HUDEP-2 (cell line): ENCODE measurements at regions not wholly inside any gene's neighbourhood (a gene's known extent, or its start where the extent isn't known, plus 50 kb on each side); places are given as distances from the start of the nearest gene placed in this dataset.
"Not testable (repeated sequence)": the region's sequence is repeated elsewhere in the genome, so short reads cannot be mapped to it uniquely, and the experiment has no call there.

Experiments
- DNase-seq, 76 experiments: peaks; one replicate each; lab custom pipeline; 2025; ENCODE audit not compliant: unreplicated experiment in 76 of 76; lab: John Stamatoyannopoulos, UW

- no peak for DNase-seq
These were observed 716.1 kb downstream of the NSUN3 start for GRCh38 chr3:94778814-94779494.

GRCh38 chr3:94779699-94780098 is 716.8 kb downstream of the NSUN3 start:
- DNase-seq: no peak

GRCh38 chr3:94784274-94784673 is 721.4 kb downstream of the NSUN3 start:
- no peak for DNase-seq

GRCh38 chr3:94787066-94787465 is 724.2 kb downstream of the NSUN3 start:
- no peak for DNase-seq

GRCh38 chr3:94787734-94788270 is 724.9 kb downstream of the NSUN3 start:
- DNase-seq: no peak

GRCh38 chr3:94794563-94794962 is 731.7 kb downstream of the NSUN3 start:
- no peak for DNase-seq

GRCh38 chr3:94799420-94800060 is 736.7 kb downstream of the NSUN3 start:
- DNase-seq: no peak

GRCh38 chr3:94811836-94812235 is 749.0 kb downstream of the NSUN3 start:
- no peak for DNase-seq

- no peak for DNase-seq
These were observed 758.4 kb downstream of the NSUN3 start for GRCh38 chr3:94821241-94821640.

GRCh38 chr3:94822298-94822697 is 759.4 kb downstream of the NSUN3 start:
- DNase-seq: no peak

GRCh38 chr3:94846251-94846650 is 783.4 kb downstream of the NSUN3 start:
- DNase-seq: not testable (repeated sequence)

GRCh38 chr3:94862703-94863102 is 799.8 kb downstream of the NSUN3 start:
- no peak for DNase-seq

- DNase-seq: no peak
These were observed 806.2 kb downstream of the NSUN3 start for GRCh38 chr3:94869059-94869547.

GRCh38 chr3:94873751-94874150 is 810.9 kb downstream of the NSUN3 start:
- DNase-seq: no peak

GRCh38 chr3:94875149-94875548 is 812.3 kb downstream of the NSUN3 start:
- DNase-seq: no peak

GRCh38 chr3:94887065-94887464 is 824.2 kb downstream of the NSUN3 start:
- no peak for DNase-seq

GRCh38 chr3:94896994-94897393 is 834.1 kb downstream of the NSUN3 start:
- DNase-seq: no peak

- DNase-seq: no peak
These were observed 841.4 kb downstream of the NSUN3 start for GRCh38 chr3:94904156-94904674.

GRCh38 chr3:94909726-94910125 is 846.9 kb downstream of the NSUN3 start:
- no peak for DNase-seq

- DNase-seq: no peak
These were observed 849.8 kb downstream of the NSUN3 start for GRCh38 chr3:94912656-94913055.

- no peak for DNase-seq
These were observed 864.3 kb downstream of the NSUN3 start for GRCh38 chr3:94927175-94927574.

GRCh38 chr3:94928921-94929320 is 866.1 kb downstream of the NSUN3 start:
- no peak for DNase-seq
